ENCODE measurements at regions not wholly inside any gene's neighbourhood (a gene's known extent, or its start where the extent isn't known, plus 50 kb on each side); places are given as distances from the start of the nearest gene placed in this dataset.
A peak's percentile ranks its signal among the peaks of the same experiment; 100 is the strongest.

- TF ChIP-seq POU6F1 (CRISPR knock-in tag; IDR thresholded peaks at IDR 0.05; ENCODE audit: borderline replicate concordance, low read depth) (no peak), BACH2 (CRISPR knock-in tag; IDR thresholded peaks at IDR 0.05; ENCODE audit: borderline replicate concordance) (no peak)
Measured at GRCh38 chr1:94327001-94327690, 89.8 kb upstream of the ARHGAP29 start.

GRCh38 chr1:94326329-94326728 is 88.9 kb upstream of the ARHGAP29 start:
- no peak for TF ChIP-seq CREB5 (CRISPR knock-in tag; IDR thresholded peaks at IDR 0.05; ENCODE audit: low read depth)
- TF ChIP-seq RARB (CRISPR knock-in tag; IDR thresholded peaks at IDR 0.05) = no peak
- no peak for TF ChIP-seq ARNTL (CRISPR knock-in tag; IDR thresholded peaks at IDR 0.05; ENCODE audit: borderline replicate concordance, low read depth)
- TF ChIP-seq OSR1 (CRISPR knock-in tag; IDR thresholded peaks at IDR 0.05) = no peak
- TF ChIP-seq ZC3H10 (CRISPR knock-in tag; IDR thresholded peaks at IDR 0.05) = no peak
- TF ChIP-seq ZFP3 (CRISPR knock-in tag; IDR thresholded peaks at IDR 0.05) = no peak
- no peak for TF ChIP-seq ZFP30 (CRISPR knock-in tag; IDR thresholded peaks at IDR 0.05)
- ATAC-seq = peak; percentile 54

More at GRCh38 chr1:94327001-94327690, 89.8 kb upstream of the ARHGAP29 start:
- no peak for ATAC-seq

- ATAC-seq = peak; percentile 86
Measured at GRCh38 chr1:94325377-94326302, 88.3 kb upstream of the ARHGAP29 start.

GRCh38 chr1:94324178-94324544 is 86.8 kb upstream of the ARHGAP29 start:
- TF ChIP-seq PPARA (CRISPR knock-in tag; IDR thresholded peaks at IDR 0.05; ENCODE audit: borderline replicate concordance) (no peak), ZNF8 (CRISPR knock-in tag; IDR thresholded peaks at IDR 0.05) (no peak), RARB (CRISPR knock-in tag; IDR thresholded peaks at IDR 0.05) (no peak), TSHZ2 (CRISPR knock-in tag; IDR thresholded peaks at IDR 0.05) (no peak), CSDC2 (CRISPR knock-in tag; IDR thresholded peaks at IDR 0.05) (no peak), ARNTL (CRISPR knock-in tag; IDR thresholded peaks at IDR 0.05; ENCODE audit: borderline replicate concordance, low read depth) (no peak), ZFP3 (CRISPR knock-in tag; IDR thresholded peaks at IDR 0.05) (no peak)
- no peak for ATAC-seq

More at GRCh38 chr1:94325377-94326302, 88.3 kb upstream of the ARHGAP29 start:
- TF ChIP-seq ISL1 (CRISPR knock-in tag; IDR thresholded peaks at IDR 0.05) = peak; percentile 88
- no peak for TF ChIP-seq TCF4 (CRISPR knock-in tag; IDR thresholded peaks at IDR 0.05; ENCODE audit: borderline replicate concordance)
- peak; percentile 71; the same call in 1 of the 2 replicates for TF ChIP-seq PATZ1 (CRISPR knock-in tag; IDR thresholded peaks at IDR 0.05; ENCODE audit: borderline replicate concordance)
- peak; percentile 37; the same call in 1 of the 2 replicates for TF ChIP-seq TOX (CRISPR knock-in tag; IDR thresholded peaks at IDR 0.05; ENCODE audit: borderline replicate concordance)

Measured in SK-N-SH treated with all-trans-retinoic acid at 6 μM for 48 hours (cell line).